Suppressor macrophage (primary cell): ENCODE measurements at regions not wholly inside any gene's neighbourhood (a gene's known extent, or its start where the extent isn't known, plus 50 kb on each side); places are given as distances from the start of the nearest gene placed in this dataset.

ENCODE experiments used
- DNase-seq, 4 experiments: peaks; one replicate each; pipeline ENCODE4 v3.0.0-alpha.2; 2020 to 2022

DNA sequence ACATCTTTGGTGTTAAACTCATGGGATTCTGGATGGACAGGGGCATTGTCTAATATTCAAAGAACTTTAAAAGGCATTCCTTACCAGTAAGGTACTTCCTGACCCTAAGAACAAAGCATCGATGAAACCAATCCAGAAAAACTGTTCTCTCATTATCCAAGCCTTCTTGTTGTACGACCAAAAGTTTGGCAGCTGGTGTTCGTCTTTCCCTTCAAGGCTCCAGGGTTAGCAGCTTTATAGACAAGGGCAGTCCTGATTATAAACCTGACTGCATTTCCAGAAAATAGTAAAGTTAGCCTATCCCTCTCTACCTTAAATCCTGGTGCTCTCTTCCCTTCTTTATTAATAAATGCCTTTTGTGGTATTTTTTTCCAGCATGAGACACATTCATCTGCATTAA lies 149.4 kb upstream of the MRPS30 start:
- DNase-seq: no peak

DNA sequence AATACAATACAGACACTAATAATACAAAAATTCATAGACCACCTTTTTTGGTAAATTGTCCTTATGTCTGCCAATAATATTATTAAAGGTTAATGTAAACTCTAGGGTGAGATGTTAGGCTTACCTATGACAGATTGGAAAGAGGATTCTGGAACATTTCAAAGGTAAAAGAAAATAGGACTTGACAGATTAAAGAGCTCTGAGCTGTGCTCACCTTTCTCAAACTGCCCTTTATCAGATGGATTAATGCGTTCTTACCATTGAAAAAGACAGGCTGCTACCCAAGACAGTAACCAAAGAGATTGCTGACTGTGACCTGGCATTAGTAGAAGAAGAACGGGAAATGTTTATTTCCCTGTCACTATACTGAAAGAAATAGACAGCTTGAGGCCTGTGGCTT lies 156.1 kb upstream of the MRPS30 start:
- DNase-seq: no peak

DNA sequence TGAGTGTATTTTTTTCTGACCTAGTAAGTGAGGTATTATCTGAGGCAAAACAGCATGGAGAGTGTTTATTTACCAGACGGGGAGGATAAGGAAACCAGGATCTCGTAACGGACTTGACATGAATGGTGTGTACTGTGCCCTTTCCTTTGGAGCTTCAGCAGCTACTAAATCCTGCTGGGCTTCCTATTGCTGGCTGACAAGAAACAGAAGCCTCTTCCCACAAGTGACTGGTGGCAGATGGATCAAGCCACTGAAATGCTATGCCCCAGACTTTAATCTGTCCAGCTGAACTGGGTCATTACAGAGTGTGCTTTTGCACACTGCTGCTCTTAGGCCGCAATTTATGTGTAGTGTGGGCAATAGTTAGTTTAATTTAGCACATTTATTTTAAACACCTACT lies 162.7 kb upstream of the MRPS30 start:
- no peak for DNase-seq

DNA sequence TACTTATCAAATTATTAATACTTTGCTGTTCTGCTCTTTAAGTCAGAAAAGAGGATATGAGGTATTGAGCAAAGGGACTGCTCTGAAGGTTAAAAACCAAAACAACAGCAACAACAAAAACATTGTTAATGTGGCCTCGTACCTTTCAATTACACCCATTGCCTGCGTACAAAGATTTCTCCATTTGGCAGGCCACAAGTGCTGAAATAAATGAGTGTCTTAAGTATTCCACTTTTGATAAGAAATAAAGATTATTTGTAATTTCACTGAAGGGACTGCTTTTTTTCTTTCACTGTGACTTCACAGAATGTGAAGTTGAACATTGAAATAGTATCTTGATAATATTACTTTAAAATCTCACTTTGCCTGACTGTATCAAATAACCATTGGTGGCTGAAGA lies 163.2 kb upstream of the MRPS30 start:
- DNase-seq: no peak

DNA sequence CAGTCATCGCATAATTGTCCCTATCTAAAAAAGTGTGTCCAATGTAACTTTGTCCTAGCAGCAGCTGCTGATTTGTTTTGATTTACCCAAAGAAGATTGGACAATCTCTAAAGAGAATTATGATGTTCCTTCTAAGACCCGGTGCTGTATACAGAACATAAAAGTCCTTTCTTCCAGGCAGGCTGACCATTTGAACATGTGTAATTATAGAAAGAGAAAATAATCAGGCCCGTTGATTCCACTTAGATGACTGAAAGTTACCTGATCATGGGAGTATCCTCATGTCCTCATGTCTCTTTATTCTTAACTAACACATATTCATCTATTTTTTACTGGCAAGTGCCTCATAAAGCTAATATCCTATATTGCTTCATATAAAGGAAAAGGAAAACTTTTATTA lies 164.1 kb upstream of the MRPS30 start:
- no peak for DNase-seq

DNA sequence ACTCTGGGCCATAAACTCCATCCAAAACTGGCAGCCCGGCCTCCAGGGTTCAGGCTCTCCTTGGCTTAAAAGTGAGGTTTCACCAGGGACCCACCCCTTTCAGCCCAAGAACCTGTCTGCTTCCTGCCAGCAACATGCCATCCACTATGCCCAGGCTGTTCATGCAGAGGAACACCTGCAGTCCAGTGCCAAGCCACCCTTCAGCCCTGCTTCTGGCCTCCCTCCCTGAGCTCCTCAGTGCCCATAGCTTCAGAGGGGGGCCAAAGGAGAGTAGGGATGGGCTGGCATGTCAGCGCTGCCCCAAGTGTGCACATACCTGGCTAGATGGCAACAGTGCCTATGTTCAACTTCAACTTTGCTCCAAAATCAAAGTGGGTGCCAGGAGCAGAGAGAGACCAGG lies 166.9 kb upstream of the MRPS30 start:
- DNase-seq: no peak

DNA sequence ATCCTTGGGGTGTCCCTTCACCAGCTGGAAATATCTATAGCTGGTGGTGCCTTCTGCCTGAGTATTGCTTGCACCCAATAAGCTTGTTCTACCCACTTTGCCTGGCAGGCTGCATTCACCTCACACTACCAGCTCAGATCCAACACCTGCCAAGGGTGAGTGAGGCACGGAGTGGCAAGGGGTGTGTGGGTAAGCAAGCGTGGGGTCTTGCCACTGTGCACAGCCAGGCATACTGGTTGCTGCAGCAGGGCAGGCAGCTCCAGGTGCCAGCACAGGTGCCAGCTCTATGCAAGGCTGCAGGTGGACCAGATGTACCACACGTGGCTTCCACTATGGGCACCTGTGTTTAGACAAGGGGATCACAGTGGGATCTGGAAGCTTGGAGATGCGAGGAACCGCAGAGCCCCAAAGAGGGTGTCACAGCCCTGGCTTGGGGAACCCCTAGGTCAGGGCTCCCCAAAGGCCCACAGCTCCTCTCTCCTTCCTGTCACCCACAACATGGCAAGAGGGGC lies 167.7 kb upstream of the MRPS30 start:
- no peak for DNase-seq

DNA sequence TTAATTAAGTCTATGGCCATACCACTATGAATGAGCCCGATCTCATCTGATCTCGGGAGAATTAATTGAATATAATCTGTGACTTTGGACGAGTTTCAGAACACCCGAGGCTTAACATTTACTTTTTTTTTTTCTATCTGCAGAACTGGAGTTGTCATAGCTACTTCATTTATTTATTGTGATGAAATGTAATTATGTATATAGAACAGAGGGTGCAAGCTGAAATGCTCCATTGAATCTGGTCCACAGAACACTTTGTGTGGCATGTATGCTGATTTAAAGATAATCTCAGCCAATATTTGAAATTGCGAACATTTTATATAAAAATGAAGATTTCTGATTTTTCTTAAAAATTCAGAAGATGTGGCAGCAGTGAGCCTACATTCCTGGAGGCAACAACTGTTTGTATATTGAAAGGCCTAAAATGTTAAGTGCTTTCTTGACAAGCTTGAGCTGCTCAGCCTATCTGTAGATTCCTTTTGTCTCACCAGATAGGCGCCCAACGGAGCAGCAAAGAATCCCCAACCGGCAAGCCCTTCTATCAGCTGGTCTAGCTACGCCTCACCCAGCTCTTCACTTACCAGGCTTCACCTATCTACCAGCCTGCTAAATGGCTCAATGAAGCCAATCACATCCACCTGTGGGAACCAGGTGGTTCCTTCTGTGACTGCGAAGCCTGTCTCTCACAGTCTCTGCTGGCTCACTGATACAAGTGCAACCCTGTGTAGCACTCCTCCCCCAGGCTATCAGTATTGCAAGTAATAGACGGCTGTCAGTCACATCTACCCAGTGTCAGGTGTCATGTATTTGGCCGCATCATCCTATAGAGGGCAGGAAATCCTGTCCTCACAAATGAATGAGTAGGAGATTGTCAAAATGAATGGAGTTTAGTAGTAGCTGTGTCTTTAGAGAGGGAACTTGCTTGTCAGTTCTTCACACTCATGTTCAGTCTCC lies 170.6 kb upstream of the MRPS30 start:
- DNase-seq: no peak

DNA sequence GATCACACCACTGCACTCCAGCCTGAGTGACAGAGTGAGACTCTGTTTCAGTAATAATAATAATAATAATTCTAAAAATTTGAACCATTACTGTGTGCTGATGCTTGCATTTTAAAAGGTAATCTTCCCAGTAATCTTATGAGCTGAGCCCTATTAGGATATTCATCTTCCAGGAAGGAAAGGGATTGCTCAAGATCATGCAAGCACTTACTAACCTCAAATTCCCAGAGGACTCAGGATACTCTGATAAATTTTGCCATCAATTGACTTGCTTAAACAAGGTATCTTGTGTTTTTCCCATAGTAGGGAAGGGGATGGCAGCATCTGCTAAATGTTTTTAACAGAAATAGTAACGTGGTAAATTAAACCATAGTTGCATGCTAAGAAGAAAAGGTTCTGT lies 176.4 kb upstream of the MRPS30 start:
- no peak for DNase-seq

DNA sequence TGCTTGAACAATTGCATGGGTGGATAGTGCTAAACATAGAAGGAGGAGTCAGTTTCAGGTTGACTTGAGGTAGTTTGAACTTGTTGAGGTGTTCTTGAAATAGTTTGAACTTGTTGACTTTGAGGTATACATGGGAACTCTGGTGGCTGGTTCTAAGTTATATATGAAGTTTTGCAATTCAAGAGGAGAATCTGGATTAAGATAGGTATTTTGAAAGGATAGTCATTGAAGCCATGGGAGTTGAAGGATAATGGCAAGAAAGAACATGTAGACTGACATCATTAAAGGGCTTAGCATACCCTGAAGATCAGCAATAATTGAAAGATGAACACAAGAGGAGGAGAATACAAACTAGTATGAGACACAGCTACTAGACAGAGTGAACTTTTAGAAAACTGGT lies 181.9 kb upstream of the MRPS30 start:
- DNase-seq: no peak

DNA sequence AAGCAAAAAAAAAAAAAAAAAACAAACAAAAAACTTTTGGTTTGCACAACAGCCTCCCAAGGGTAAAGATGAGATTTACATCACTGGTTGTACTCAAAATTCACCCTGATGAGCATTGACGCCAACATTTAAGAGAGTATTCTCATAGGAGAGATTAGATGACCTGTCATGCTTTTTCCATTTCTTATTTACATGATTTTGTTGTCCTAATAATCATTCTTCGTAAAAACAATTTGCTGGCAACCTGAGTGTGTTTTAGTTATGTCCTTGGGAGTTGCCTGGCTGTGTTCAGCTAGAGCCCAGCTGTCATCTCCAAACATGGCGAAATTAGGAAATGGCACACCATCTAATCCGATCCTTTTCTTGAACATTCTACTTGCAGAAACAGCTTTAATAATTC lies 186.4 kb upstream of the MRPS30 start:
- no peak for DNase-seq

DNA sequence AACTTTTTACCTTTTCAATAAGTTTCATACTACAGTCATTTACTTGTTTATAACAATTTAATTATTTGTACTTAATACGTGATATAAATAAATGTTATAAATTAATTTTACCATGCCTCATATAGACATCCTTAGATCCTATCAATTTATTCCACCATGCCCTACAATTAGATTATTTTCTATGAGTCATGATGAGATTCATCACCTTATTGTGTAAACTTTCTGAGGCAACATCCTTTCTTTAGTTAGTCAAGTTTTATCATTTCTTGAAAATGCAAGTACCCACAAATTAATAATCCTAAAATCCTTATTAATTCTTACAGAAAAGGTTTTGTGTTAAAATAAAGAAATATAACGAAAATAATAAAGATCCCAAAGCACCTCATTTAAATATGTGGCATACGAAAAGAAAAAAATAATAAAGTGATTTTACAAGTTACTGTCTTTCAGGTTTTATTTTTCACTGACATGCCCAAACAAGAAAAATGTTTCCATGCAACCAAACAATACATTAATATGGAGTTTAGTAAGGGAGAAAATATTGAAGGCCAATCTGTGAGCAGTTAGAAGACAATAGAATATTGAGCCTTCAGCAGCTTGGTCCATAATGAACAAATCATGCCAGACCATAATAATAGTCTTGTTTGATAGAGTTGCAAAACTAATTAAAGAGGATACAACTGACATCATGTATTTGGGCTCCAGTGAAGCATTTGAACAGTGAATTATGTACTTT lies 188.7 kb upstream of the MRPS30 start:
- no peak for DNase-seq

DNA sequence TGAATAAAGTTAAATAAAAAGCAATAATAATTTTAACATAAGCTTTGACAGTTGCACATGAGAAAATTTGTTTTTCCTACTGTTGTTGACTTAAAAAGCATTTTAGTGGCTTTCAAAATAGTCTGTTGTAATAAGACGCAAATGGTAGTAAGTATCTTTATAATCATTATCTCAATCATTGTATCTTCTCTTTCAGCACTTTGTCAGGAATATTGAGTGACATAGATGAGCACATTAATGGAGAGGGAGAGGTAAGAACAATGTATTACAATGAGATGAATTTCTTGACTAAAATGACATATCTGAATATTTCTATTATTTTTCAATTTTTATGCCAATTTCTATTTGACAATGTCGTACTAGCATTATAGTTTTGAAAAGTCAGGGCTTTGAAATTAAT lies 193.9 kb upstream of the MRPS30 start:
- no peak for DNase-seq

DNA sequence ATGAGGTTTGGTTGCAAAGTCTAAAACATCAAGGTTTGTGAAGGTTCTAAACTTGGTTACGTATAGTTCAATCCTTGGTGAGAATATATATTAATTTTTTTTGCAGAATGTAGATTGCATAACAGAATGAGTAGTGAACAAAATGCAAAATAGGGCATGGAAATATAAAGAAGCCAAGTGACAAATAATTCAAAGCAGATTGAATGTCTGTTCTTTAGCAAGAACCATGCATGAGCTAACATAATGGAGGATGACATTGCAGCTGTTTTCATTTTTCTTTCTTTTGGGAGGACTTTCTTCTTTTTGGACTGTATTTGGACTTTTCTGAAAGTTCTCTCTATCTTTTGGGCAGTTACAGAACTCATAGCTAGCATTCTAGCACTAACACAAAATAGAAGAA lies 194.8 kb upstream of the MRPS30 start:
- DNase-seq: no peak

DNA sequence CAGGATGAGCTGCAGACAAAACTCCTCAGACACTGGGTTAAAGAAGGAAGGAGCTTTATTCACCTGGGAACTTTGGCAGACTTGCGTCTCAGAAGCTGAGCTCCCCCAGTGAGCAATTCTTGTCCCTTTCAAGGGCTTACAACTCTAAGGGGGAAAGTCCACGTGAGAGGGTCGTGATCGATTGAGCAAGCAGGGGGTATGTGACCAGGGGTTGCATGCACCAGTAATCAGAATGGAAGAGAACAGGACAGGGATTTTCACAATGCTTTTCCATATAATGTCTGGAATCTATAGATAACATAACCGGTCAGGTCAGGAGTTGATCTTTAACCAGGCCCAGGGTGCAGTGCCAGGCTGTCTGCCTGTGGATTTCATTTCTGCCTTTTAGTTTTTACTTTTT lies 202.8 kb upstream of the MRPS30 start:
- no peak for DNase-seq

DNA sequence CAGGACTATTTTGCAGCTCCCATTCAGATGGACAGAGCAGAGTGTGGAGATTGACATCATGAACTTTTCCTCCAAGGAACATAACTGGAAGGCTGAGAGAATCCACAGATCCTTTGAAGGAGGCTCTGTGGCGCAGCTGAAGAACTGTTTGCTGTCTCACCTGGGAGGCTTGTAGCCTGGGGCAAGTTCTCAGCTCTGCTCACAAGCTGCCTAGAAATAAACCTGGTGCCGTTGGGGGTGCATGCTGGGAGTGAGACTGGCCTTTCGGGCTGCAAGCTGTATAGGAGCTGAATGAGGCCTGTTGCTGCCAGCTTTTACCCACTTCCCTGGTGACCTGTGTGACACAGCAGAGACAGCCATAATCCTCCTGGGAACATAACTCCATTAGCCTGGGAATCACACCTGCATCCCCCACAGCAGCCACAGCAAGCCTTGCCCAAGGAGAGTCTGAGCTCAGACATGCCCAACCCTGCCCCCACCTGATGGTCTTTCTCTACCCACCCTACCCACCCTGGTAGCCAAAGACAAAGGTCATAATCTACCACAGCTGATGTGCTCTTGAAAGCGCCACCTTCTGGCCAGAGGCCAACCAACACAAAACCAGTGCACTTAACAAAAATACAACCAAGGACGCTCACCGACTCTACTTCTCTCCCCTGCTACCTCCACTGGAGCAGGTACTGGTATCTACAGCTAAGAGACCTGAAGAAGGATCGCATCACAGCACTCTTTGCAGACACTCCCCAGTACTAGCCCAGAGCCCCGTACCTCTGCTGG lies 205.1 kb upstream of the MRPS30 start:
- DNase-seq: no peak

DNA sequence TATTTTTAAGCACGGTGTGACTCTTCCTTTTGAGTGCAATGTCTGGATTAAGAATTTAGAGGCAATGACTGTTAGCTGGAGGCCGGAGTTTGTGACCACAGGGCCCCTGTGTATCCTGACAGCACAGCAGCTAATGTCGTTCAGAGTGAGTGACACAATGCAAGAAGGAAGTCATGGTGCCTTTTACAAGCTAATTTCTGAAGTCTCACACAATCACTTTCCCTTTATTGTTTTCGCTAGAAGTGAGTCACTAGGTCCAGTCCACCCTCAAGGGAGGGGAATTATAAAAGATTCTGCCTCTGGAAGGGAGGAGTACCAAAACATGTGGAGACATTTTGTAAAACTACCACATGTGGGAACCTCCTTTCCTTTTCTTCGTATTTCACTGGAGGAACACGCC lies 185.5 kb upstream of the FGF10 start:
- DNase-seq: no peak

DNA sequence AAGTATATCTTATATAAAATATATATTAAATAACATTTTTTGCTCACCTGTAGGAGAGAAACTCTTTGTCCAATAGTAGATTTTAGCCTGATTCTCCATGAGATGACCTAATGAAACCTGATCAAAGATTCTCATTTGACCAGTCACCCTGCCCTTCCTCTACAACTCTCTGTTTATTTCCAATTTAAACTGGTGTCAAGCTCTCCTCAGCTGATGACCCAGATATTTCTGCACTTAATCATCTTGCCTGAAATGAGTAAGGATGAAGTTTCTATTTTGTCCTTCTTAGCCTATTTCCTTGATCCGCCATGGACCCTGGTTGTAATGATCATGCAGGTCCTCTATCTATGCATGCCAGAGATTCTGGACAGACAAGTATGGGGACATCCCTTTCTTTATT lies 179.3 kb upstream of the FGF10 start:
- DNase-seq: no peak

DNA sequence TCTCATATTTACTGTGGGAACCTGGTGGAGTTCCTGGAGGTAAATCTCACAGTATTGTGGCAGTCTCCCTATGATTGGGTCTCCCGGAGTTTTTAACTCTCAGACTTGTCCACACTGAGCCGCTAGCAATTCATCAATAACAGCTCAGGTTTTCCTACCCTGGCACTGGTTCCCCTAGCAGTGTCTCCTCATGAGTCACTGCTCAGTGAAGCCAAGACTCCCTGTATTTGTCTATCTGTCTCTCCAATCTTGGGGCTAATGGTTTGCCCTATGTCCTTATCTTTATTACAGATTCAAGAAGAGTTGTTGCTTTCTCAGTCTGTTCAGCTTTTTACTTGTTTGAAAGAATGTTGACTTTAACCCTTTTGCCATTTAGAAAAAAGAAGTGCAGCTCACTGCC lies 176.7 kb upstream of the FGF10 start:
- no peak for DNase-seq

DNA sequence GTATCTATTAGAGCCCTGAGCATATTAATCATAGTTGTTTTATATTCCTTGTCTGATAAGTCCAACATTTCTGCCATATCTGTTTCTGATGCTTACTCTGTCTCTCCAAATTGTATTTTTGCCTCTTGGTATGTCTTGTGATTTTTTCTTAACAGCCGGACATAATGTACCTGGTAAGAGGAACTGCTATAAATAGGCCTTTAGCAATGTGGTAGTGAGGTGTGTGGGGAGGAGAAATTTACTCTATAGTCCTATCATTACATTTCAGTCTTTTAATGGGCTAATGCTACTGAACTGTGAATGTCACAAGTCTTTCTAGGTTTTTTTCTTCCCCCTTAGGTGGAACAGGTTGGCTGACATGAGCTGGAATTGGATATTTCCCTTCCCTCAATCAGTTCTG lies 176.1 kb upstream of the FGF10 start:
- DNase-seq: no peak

DNA sequence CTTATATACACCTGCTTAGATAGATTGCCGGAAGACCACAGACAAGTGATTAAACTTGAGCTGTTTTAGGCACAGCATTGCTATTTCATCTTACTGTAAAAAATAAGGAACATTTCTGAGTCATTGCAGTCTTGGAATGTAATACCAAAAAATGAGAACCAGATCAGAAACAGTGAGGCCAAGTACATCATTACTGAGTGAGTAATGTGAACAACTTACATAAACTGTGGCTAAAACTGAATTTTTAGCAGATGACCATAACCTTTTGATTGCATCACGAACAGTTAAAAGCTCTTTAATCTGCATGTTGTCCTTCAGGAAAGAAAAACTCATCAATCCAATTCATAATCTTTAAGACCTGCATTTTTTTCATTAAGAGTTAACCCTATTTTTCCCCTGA lies 157.1 kb upstream of the FGF10 start:
- no peak for DNase-seq

DNA sequence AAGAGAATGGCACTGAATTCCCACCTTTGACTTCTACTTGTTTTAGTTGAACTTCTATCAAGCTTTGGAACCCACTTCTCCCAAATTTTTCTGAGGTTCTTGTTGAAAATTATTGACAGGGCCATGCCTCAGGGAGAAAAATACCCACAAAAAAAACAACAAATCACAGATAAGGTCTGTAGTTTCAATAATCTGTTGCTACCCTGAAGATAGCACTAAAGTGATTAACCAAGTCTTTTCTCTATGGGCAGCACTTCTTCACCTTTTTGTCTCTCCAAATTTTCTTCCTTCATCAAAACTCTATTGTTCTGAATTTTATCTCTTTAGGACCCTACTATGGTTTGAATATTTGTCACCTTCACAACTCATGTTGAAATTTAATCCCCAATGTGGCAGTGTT lies 154.3 kb upstream of the FGF10 start:
- no peak for DNase-seq

DNA sequence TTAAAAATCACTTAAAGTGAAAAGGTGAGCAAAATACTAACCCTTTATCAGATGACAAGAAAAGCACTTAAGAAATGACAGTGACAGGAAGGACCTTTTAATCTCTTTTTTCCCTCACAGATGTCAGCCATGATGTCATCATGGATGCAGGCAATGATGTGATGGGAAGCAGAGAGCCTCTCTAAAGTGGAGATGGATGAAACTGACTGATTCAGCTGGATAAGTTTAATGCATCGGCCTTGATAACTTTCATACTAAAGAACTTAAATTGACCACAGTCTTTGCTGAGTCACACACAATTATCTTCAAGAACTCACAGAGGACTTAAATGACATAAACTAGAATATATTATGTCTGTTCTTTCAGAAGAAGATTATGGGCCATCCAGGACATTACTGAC lies 153.2 kb upstream of the FGF10 start:
- no peak for DNase-seq
